NT2/D1 (cell line): ENCODE measurements at regions not wholly inside any gene's neighbourhood (a gene's known extent, or its start where the extent isn't known, plus 50 kb on each side); places are given as distances from the start of the nearest gene placed in this dataset.

Experiments
- YY1 ChIP-seq: IDR thresholded peaks from 2 replicates; pipeline ENCODE4 v1.6.1; 2011; ENCODE audit not compliant: insufficient read length, insufficient read depth
- ZNF274 ChIP-seq: IDR thresholded peaks from 2 replicates; pipeline ENCODE4 v1.6.1; 2011; ENCODE audit warnings: mild to moderate bottlenecking, low read depth, low read length

GRCh38 chr14:66140963-66141362 lies 345.2 kb upstream of the CCDC196 start:
- TF ChIP-seq ZNF274 (no peak), YY1 (no peak)
